ENCODE measurements at regions not wholly inside any gene's neighbourhood (a gene's known extent, or its start where the extent isn't known, plus 50 kb on each side); places are given as distances from the start of the nearest gene placed in this dataset.

- POLR2A ChIA-PET: no interaction called here
- in situ Hi-C loops (cut with MboI): no loop called here
- FAIRE-seq: no peak
These were observed 244.1 kb upstream of the EDNRA start for GRCh38 chr4:147236806-147237205.

GRCh38 chr4:147244786-147245185 lies 236.1 kb upstream of the EDNRA start:
- 10% methylated on average over 1 of the region's 1 CpG for WGBS (ENCODE audit: insufficient coverage, low coverage, missing lambda C conversion rate)
- no peaks in the 10 kb centered on the region for H4K20me1 ChIP-seq (replicated peaks; ENCODE audit: control insufficient read depth, insufficient read depth, low read length)
- TF ChIP-seq NONO (IDR thresholded peaks at IDR 0.05; ENCODE audit: low read depth in 2 of 2, low read length in 1 of 2) (no peak), HMG20A (CRISPR knock-in tag; conservative IDR thresholded peaks at IDR 0.05) (no peak), RB1 (IDR thresholded peaks at IDR 0.05; ENCODE audit: low read depth) (no peak), SIX5 (IDR thresholded peaks at IDR 0.05; ENCODE audit: borderline replicate concordance in 1 of 2, insufficient read depth in 1 of 2, low read depth in 1 of 2, low read length in 2 of 2) (no peak), KLF10 (CRISPR knock-in tag; IDR thresholded peaks at IDR 0.05) (no peak), SIRT6 (IDR thresholded peaks at IDR 0.05; ENCODE audit: low read depth, low read length) (no peak), SETDB1 (IDR thresholded peaks at IDR 0.05; ENCODE audit: low read length) (no peak), PTTG1 (tag; IDR thresholded peaks at IDR 0.05; ENCODE audit: low read depth) (no peak), ZNF311 (CRISPR knock-in tag; IDR thresholded peaks at IDR 0.05) (no peak), DMBX1 (CRISPR knock-in tag; IDR thresholded peaks at IDR 0.05; ENCODE audit: borderline replicate concordance) (no peak)
- H3K27me3 ChIP-seq (ENCODE audit: control insufficient read depth in 2 of 2, insufficient read depth in 2 of 2, low read length in 2 of 2): no peaks in the 10 kb centered on the region
- BruUV-seq (replicated peaks): no TSS peak
- ATAC-seq: no peak
- CTCF ChIA-PET (ENCODE audit: low intra/inter-chr PET ratio): no interaction called here
- intact Hi-C loops (cut with micrococcal nuclease): no loop called here
- in situ Hi-C loops (cut with MboI): no loop called here
- H3K4me2 ChIP-seq (ENCODE audit: insufficient read depth, low read length): no peak overlapping the region
- DNase-seq (ENCODE audit: extremely low read depth in 1 of 4, low spot score in 3 of 4): no peak
- no peaks in the 10 kb centered on the region for H3K4me1 ChIP-seq (replicated peaks in 1 of 2; ENCODE audit: control insufficient read depth in 2 of 2, insufficient read depth in 2 of 2, low read length in 2 of 2)
- no peak for FAIRE-seq
- H3K36me3 ChIP-seq (ENCODE audit: control insufficient read depth, insufficient read depth, low read length): no peaks in the 10 kb centered on the region
- POLR2A ChIA-PET: no interaction called here
- no peaks in the 10 kb centered on the region for H3K9me3 ChIP-seq (replicated peaks; ENCODE audit: control insufficient read depth, insufficient read depth, low read depth, low read length)
- no peak overlapping the region for H3K27ac ChIP-seq (ENCODE audit: extremely low read depth, low read depth, low read length)
- no peaks in the 10 kb centered on the region for H3K79me2 ChIP-seq (ENCODE audit: control insufficient read depth, insufficient read depth, low read length)
- H2AFZ ChIP-seq (ENCODE audit: low read depth, low read length): no peak overlapping the region
- no peaks in the 10 kb centered on the region for H3K9me1 ChIP-seq (ENCODE audit: control insufficient read depth, insufficient read depth, low read length)
- H3K9ac ChIP-seq (ENCODE audit: insufficient read depth in 1 of 2, low read depth in 2 of 2, low read length in 2 of 2): no peak overlapping the region
- H3K4me3 ChIP-seq: no peak overlapping the region

More at GRCh38 chr4:147236806-147237205, 244.1 kb upstream of the EDNRA start:
- no peaks in the 10 kb centered on the region for H3K79me2 ChIP-seq (ENCODE audit: control insufficient read depth, insufficient read depth, low read length)
- H4K20me1 ChIP-seq (replicated peaks; ENCODE audit: control insufficient read depth, insufficient read depth, low read length): no peaks in the 10 kb centered on the region
- H3K27ac ChIP-seq (ENCODE audit: extremely low read depth, low read depth, low read length): no peak overlapping the region
- H3K4me2 ChIP-seq (ENCODE audit: insufficient read depth, low read length): no peak overlapping the region
- CTCF ChIA-PET (ENCODE audit: low intra/inter-chr PET ratio): no interaction called here
- H3K27me3 ChIP-seq (ENCODE audit: control insufficient read depth in 2 of 2, insufficient read depth in 2 of 2, low read length in 2 of 2): no peaks in the 10 kb centered on the region
- ATAC-seq (no peak), DNase-seq (ENCODE audit: extremely low read depth in 1 of 4, low spot score in 3 of 4) (no peak)
- H2AFZ ChIP-seq (ENCODE audit: low read depth, low read length): no peak overlapping the region
- H3K9ac ChIP-seq (ENCODE audit: insufficient read depth in 1 of 2, low read depth in 2 of 2, low read length in 2 of 2): no peak overlapping the region
- H3K9me3 ChIP-seq (replicated peaks; ENCODE audit: control insufficient read depth, insufficient read depth, low read depth, low read length): no peaks in the 10 kb centered on the region; the same call in 1 of the 2 replicates
- no peak for TF ChIP-seq ZNF134 (CRISPR knock-in tag; conservative IDR thresholded peaks at IDR 0.05)
- TF ChIP-seq NRF1 (conservative IDR thresholded peaks at IDR 0.05 in 1 of 2, IDR thresholded peaks at IDR 0.05 in 1 of 2): no peak
- no peak for TF ChIP-seq DLX4 (CRISPR knock-in tag; IDR thresholded peaks at IDR 0.05)
- TF ChIP-seq ZNF347 (CRISPR knock-in tag; IDR thresholded peaks at IDR 0.05; ENCODE audit: low read depth): no peak
- TF ChIP-seq ZNF316 (IDR thresholded peaks at IDR 0.05): no peak
- TF ChIP-seq MAZ (CRISPR knock-in tag; conservative IDR thresholded peaks at IDR 0.05 in 1 of 2, IDR thresholded peaks at IDR 0.05 in 1 of 2): no peak
- no peaks in the 10 kb centered on the region for H3K36me3 ChIP-seq (ENCODE audit: control insufficient read depth, insufficient read depth, low read length)
- H3K9me1 ChIP-seq (ENCODE audit: control insufficient read depth, insufficient read depth, low read length): no peaks in the 10 kb centered on the region
- H3K4me1 ChIP-seq (replicated peaks in 1 of 2; ENCODE audit: control insufficient read depth in 2 of 2, insufficient read depth in 2 of 2, low read length in 2 of 2): no peaks in the 10 kb centered on the region
- 2% methylated on average over 3 of the region's 3 CpGs for WGBS (ENCODE audit: insufficient coverage, low coverage, missing lambda C conversion rate)
- H3K4me3 ChIP-seq: no peak overlapping the region
- no TSS peak for BruUV-seq (replicated peaks)
- intact Hi-C loops (cut with micrococcal nuclease): no loop called here
